OCI-LY1 (cell line): ENCODE measurements at regions not wholly inside any gene's neighbourhood (a gene's known extent, or its start where the extent isn't known, plus 50 kb on each side); places are given as distances from the start of the nearest gene placed in this dataset.

Experiments used
- EZH2 ChIP-seq: fragments of 200-600 bp; sonication (generic), shearing (Covaris generic); IDR thresholded peaks from 2 replicates; pipeline ENCODE4 v1.8.0; 2017; ENCODE audit warnings: borderline replicate concordance, mixed run types, mild to moderate bottlenecking, antibody characterized with exemption, low read length, moderate library complexity, mixed read lengths
- TF ChIP-seq, protein P1 (sequence below): fragments of 200-600 bp; sonication (generic), shearing (Covaris generic); IDR thresholded peaks from 2 replicates; pipeline ENCODE4 v1.5.1; 2017; ENCODE audit warnings: mild to moderate bottlenecking, antibody characterized with exemption, low read length, moderate library complexity, mixed read lengths

DNA sequence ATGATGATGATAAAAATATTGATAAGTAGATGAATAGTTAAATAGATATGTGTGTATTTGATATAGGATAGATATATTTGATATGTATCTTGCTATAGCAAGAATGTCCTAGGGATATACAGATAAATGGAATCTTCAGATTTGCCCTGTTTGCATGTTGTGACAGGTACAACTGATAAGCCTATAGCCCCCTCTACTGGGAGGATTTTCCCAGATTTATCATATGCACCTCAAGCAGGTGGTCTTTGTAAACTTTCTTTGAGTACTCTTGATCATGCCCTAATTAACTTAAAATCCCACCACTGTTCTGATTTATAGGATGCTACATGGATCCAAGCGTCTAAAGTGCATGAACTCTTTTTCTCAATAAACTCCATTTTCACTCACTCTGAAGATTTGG lies 1050.7 kb downstream of the SORCS3 start:
- TF ChIP-seq, protein P1, sequence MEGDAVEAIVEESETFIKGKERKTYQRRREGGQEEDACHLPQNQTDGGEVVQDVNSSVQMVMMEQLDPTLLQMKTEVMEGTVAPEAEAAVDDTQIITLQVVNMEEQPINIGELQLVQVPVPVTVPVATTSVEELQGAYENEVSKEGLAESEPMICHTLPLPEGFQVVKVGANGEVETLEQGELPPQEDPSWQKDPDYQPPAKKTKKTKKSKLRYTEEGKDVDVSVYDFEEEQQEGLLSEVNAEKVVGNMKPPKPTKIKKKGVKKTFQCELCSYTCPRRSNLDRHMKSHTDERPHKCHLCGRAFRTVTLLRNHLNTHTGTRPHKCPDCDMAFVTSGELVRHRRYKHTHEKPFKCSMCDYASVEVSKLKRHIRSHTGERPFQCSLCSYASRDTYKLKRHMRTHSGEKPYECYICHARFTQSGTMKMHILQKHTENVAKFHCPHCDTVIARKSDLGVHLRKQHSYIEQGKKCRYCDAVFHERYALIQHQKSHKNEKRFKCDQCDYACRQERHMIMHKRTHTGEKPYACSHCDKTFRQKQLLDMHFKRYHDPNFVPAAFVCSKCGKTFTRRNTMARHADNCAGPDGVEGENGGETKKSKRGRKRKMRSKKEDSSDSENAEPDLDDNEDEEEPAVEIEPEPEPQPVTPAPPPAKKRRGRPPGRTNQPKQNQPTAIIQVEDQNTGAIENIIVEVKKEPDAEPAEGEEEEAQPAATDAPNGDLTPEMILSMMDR, result peak; percentile 54
- TF ChIP-seq EZH2, result no peak
